Type B pancreatic cell (in vitro differentiated cells): ENCODE measurements at regions not wholly inside any gene's neighbourhood (a gene's known extent, or its start where the extent isn't known, plus 50 kb on each side); places are given as distances from the start of the nearest gene placed in this dataset.

Source experiments
- DNase-seq: peaks from one replicate; pipeline ENCODE4 v3.0.0; 2021; ENCODE audit warnings: mixed read lengths; ENCODE audit not compliant: unreplicated experiment; ENCODE audit errors: extremely low spot score
- H3K27ac Mint-ChIP-seq: 2 replicates; pipeline ENCODE4 v1.8.0; 2021; ENCODE audit warnings: mild to moderate bottlenecking, mixed read lengths
- H3K27me3 Mint-ChIP-seq: 2 replicates; pipeline ENCODE4 v1.8.0; 2021; ENCODE audit warnings: mixed read lengths
- H3K36me3 Mint-ChIP-seq: 2 replicates; pipeline ENCODE4 v1.8.0; 2021; ENCODE audit warnings: mixed read lengths
- H3K4me1 Mint-ChIP-seq: one replicate; pipeline ENCODE4 v1.8.0; 2021; ENCODE audit warnings: mixed read lengths; ENCODE audit not compliant: unreplicated experiment
- H3K4me3 Mint-ChIP-seq: 2 replicates; pipeline ENCODE4 v1.8.0; 2021; ENCODE audit warnings: mild to moderate bottlenecking, mixed read lengths
- H3K9me3 Mint-ChIP-seq: 2 replicates; pipeline ENCODE4 v1.8.0; 2021; ENCODE audit warnings: mixed read lengths
- TF ChIP-seq, protein P1 (sequence below): fragments of 200-600 bp; sonication (generic); conservative IDR thresholded peaks from 2 replicates; pipeline ENCODE4 v1.5.0; 2021; ENCODE audit warnings: antibody characterized with exemption, mild to moderate bottlenecking

DNA sequence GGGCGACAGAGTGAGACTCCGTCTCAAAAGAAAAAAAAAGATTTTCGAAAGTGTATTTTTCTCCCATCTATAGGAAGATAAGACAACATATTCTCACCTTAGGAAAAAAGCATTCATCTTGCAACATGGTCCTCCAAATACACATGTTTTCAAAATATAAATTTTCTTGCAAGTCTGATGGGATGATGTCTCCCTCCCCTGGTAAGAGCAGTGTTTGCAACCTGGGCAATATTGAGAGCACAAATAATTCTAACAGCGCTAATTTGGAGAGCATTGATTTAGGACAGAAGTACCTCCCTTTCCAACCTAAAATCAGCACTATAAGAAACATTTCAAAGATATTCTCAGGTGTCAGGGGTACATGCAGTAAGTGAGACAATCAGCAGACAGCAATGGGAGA lies 61.0 kb upstream of the SHISA2 start:
- peaks cover 6% of the 10 kb centered on the region for H3K27me3 Mint-ChIP-seq
- no peaks in the 10 kb centered on the region for H3K9me3 Mint-ChIP-seq
- H3K4me1 Mint-ChIP-seq, result no peaks in the 10 kb centered on the region
- no peak overlapping the region for H3K4me3 Mint-ChIP-seq
- H3K27ac Mint-ChIP-seq, result no peak overlapping the region
- TF ChIP-seq, protein P1, sequence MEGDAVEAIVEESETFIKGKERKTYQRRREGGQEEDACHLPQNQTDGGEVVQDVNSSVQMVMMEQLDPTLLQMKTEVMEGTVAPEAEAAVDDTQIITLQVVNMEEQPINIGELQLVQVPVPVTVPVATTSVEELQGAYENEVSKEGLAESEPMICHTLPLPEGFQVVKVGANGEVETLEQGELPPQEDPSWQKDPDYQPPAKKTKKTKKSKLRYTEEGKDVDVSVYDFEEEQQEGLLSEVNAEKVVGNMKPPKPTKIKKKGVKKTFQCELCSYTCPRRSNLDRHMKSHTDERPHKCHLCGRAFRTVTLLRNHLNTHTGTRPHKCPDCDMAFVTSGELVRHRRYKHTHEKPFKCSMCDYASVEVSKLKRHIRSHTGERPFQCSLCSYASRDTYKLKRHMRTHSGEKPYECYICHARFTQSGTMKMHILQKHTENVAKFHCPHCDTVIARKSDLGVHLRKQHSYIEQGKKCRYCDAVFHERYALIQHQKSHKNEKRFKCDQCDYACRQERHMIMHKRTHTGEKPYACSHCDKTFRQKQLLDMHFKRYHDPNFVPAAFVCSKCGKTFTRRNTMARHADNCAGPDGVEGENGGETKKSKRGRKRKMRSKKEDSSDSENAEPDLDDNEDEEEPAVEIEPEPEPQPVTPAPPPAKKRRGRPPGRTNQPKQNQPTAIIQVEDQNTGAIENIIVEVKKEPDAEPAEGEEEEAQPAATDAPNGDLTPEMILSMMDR, result peak; percentile 61
- H3K36me3 Mint-ChIP-seq, result no peaks in the 10 kb centered on the region
- DNase-seq, result no peak

DNA sequence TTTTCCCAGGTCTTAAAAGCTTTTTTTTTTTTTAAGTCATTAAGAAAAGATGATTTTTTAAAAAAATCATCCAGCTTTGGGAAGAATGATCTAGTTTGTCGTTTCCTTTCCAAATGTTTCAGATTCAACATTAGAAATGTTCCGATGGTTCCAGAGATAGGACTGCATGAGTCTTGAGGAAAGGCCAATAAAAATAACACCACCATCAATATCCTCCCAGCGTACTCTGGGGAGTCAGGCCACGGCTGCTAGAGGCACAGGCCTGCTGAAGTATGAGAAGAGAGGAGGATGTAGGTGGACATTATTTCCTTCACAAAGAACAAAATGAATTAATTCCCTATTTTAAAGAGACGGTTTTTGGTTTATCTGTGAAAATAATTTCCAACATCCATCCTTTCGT lies 60.0 kb upstream of the SHISA2 start:
- Mint-ChIP-seq H3K36me3 (no peaks in the 10 kb centered on the region), H3K9me3 (no peaks in the 10 kb centered on the region), H3K4me1 (no peaks in the 10 kb centered on the region), H3K27me3 (peaks cover 6% of the 10 kb centered on the region), H3K4me3 (no peak overlapping the region), H3K27ac (no peak overlapping the region)
- DNase-seq, result no peak
- TF ChIP-seq, protein P1, result no peak
